ENCODE measurements at regions not wholly inside any gene's neighbourhood (a gene's known extent, or its start where the extent isn't known, plus 50 kb on each side); places are given as distances from the start of the nearest gene placed in this dataset.

DNA sequence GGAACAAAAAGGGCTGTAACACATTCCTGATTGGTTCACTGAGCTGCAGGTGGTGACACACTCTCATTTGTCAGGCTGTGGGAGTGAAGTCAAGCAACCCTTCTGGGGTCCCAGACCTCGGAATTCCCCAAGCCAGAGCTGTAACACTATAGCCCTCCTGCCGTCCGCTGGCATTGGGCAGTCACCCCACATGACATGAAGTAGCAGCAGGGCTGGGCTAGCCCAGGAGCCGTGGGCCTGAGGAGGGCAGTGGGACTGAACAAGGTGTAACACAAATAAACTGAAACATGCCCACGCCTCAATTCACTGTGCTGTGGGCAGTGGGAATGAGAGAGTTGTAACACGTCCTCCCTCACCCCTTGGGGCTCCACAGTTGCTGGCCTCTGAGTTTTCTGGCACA, 689.1 kb upstream of the EYS start:
- TF ChIP-seq, protein P1, sequence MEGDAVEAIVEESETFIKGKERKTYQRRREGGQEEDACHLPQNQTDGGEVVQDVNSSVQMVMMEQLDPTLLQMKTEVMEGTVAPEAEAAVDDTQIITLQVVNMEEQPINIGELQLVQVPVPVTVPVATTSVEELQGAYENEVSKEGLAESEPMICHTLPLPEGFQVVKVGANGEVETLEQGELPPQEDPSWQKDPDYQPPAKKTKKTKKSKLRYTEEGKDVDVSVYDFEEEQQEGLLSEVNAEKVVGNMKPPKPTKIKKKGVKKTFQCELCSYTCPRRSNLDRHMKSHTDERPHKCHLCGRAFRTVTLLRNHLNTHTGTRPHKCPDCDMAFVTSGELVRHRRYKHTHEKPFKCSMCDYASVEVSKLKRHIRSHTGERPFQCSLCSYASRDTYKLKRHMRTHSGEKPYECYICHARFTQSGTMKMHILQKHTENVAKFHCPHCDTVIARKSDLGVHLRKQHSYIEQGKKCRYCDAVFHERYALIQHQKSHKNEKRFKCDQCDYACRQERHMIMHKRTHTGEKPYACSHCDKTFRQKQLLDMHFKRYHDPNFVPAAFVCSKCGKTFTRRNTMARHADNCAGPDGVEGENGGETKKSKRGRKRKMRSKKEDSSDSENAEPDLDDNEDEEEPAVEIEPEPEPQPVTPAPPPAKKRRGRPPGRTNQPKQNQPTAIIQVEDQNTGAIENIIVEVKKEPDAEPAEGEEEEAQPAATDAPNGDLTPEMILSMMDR (IDR thresholded peaks at IDR 0.05; ENCODE audit: low read length): no peak
- no peak for TF ChIP-seq EZH2 (optimal IDR thresholded peaks at IDR 0.05; ENCODE audit: low read depth, low read length)
- TF ChIP-seq EZH2phosphoT487 (IDR thresholded peaks at IDR 0.05; ENCODE audit: low read length): no peak
